H1 (cell line): ENCODE measurements at regions not wholly inside any gene's neighbourhood (a gene's known extent, or its start where the extent isn't known, plus 50 kb on each side); places are given as distances from the start of the nearest gene placed in this dataset.

Source experiments
- CTCF ChIA-PET: fragments of 300-600 bp; sonication (Branson Sonifier 250); formaldehyde crosslinking; loops from one replicate; lab custom pipeline; 2021; ENCODE audit not compliant: partially characterized antibody; lab: Charles Lee
- POLR2A ChIA-PET: fragments of 300-600 bp; sonication (Branson Sonifier 250); formaldehyde crosslinking; loops from one replicate; lab custom pipeline; 2021; ENCODE audit warnings: inconsistent platforms; ENCODE audit not compliant: partially characterized antibody; lab: Charles Lee
- DNase-seq, 2 experiments: peaks; one replicate each; pipeline versions ENCODE4 v3.0.0 to v3.0.0-alpha.2; 2010 to 2022; ENCODE audit warnings: low spot score in 2 of 2, low read depth in 1 of 2, mixed read lengths in 1 of 2
- FAIRE-seq: peaks from 2 replicates; lab custom pipeline; 2011; peaks lifted over from hg19 to GRCh38; lab: Jason Lieb, UNC
- H2AFZ ChIP-seq: 2 replicates; pipeline ENCODE4 v1.8.1; 2012; ENCODE audit warnings: low read length, inconsistent platforms
- H2AK5ac ChIP-seq: 2 replicates; pipeline ENCODE4 v1.6.1; 2013; ENCODE audit warnings: low read depth, low read length
- H2BK120ac ChIP-seq: replicated peaks from 2 replicates; pipeline ENCODE3; 2013; ENCODE audit warnings: low read depth, low read length, inconsistent platforms
- H2BK12ac ChIP-seq: 2 replicates; pipeline ENCODE4 v1.6.1; 2013; ENCODE audit warnings: low read depth, low read length
- H2BK15ac ChIP-seq: 2 replicates; pipeline ENCODE4 v1.6.1; 2013; ENCODE audit warnings: low read length
- H2BK20ac ChIP-seq: 2 replicates; pipeline ENCODE4 v1.6.1; 2013; ENCODE audit warnings: low read length
- H2BK5ac ChIP-seq: 2 replicates; pipeline ENCODE4 v1.6.1; 2013; ENCODE audit warnings: low read depth, low read length
- H3K14ac ChIP-seq: 2 replicates; pipeline ENCODE4 v1.6.1; 2013; ENCODE audit warnings: inconsistent platforms; ENCODE audit not compliant: insufficient read length
- H3K18ac ChIP-seq: 2 replicates; pipeline ENCODE4 v1.6.1; 2013; ENCODE audit warnings: low read length; ENCODE audit errors: extremely low read depth
- H3K23ac ChIP-seq: 2 replicates; pipeline ENCODE4 v1.6.1; 2013; ENCODE audit warnings: inconsistent platforms; ENCODE audit not compliant: insufficient read length
- H3K23me2 ChIP-seq: 2 replicates; pipeline ENCODE4 v1.6.1; 2013; ENCODE audit warnings: low read depth, low read length
- H3K27ac ChIP-seq: 2 replicates; pipeline ENCODE4 v1.6.1; 2011; ENCODE audit warnings: low read depth, low read length, inconsistent platforms
- H3K27me3 ChIP-seq, 4 experiments: replicated peaks in 1 of 4; 1 replicate in 1 of 4; 2 replicates in 3 of 4; pipeline versions ENCODE4 v1.6.1 to v1.8.1; 2011 to 2013; ENCODE audit warnings: low read length in 3 of 4, mild to moderate bottlenecking in 3 of 4, inconsistent platforms in 2 of 4, mixed read lengths in 2 of 4, moderate library complexity in 1 of 4; ENCODE audit not compliant: control insufficient read depth in 3 of 4, insufficient read depth in 3 of 4; ENCODE audit errors: extremely low read depth in 1 of 4
- H3K36me3 ChIP-seq, 4 experiments: 2 replicates each; pipeline versions ENCODE4 v1.6.1 to v1.8.1; 2011 to 2013; ENCODE audit warnings: mild to moderate bottlenecking in 4 of 4, low read length in 3 of 4, moderate library complexity in 2 of 4, control low read depth in 1 of 4, inconsistent platforms in 1 of 4; ENCODE audit not compliant: insufficient read depth in 4 of 4, control insufficient read depth in 2 of 4
- H3K4ac ChIP-seq: replicated peaks from 2 replicates; pipeline ENCODE3; 2013; ENCODE audit warnings: low read length, low read depth, mixed read lengths, inconsistent platforms; ENCODE audit not compliant: insufficient read length
- H3K4me1 ChIP-seq, 4 experiments: replicated peaks in 1 of 4; 1 replicate in 1 of 4; 2 replicates in 3 of 4; pipeline versions ENCODE4 v1.6.1 to v1.8.1; 2011 to 2013; ENCODE audit warnings: low read length in 3 of 4, inconsistent platforms in 2 of 4, mixed read lengths in 1 of 4; ENCODE audit not compliant: insufficient read depth in 4 of 4, control insufficient read depth in 3 of 4
- H3K4me2 ChIP-seq, 2 experiments: 2 replicates each; pipeline versions ENCODE4 v1.6.1 to v1.8.1; 2011 to 2013; ENCODE audit warnings: low read depth in 2 of 2, low read length in 2 of 2, control low read depth in 1 of 2, inconsistent platforms in 1 of 2, mild to moderate bottlenecking in 1 of 2; ENCODE audit not compliant: insufficient read depth in 1 of 2
- H3K4me3 ChIP-seq, 4 experiments: fragments of 200-600, 300-600 bp in 1 of 4; sonication (generic), shearing (Covaris generic), sonication (Bioruptor Twin) in 1 of 4; 2 replicates each; pipeline versions ENCODE4 v1.5.1 to v1.8.1; 2011 to 2016; ENCODE audit warnings: low read length in 4 of 4, low read depth in 3 of 4, control low read depth in 2 of 4, inconsistent platforms in 2 of 4, mild to moderate bottlenecking in 2 of 4, mixed read lengths in 1 of 4, moderate library complexity in 1 of 4; ENCODE audit not compliant: insufficient read depth in 2 of 4; ENCODE audit errors: extremely low read depth in 1 of 4
- H3K56ac ChIP-seq: replicated peaks from 2 replicates; pipeline ENCODE3; 2013; ENCODE audit warnings: low read depth, mild to moderate bottlenecking, mixed read lengths, low read length, inconsistent platforms; ENCODE audit not compliant: insufficient read length
- H3K79me1 ChIP-seq: 2 replicates; pipeline ENCODE4 v1.6.1; 2013; ENCODE audit warnings: low read depth, low read length, control low read depth
- H3K79me2 ChIP-seq, 2 experiments: 2 replicates each; pipeline versions ENCODE4 v1.6.1 to v1.8.1; 2012 to 2013; ENCODE audit warnings: low read length in 2 of 2, mild to moderate bottlenecking in 2 of 2, inconsistent platforms in 1 of 2; ENCODE audit not compliant: insufficient read depth in 2 of 2, control insufficient read depth in 1 of 2
- H3K9ac ChIP-seq, 4 experiments: replicated peaks in 1 of 4; 1 replicate in 1 of 4; 2 replicates in 3 of 4; pipeline versions ENCODE4 v1.6.1 to v1.8.1; 2011 to 2013; ENCODE audit warnings: low read depth in 3 of 4, low read length in 3 of 4, control low read depth in 2 of 4, mild to moderate bottlenecking in 2 of 4, moderate library complexity in 2 of 4, inconsistent platforms in 1 of 4; ENCODE audit errors: extremely low read depth in 1 of 4
- H3K9me3 ChIP-seq, 2 experiments: 2 replicates each; pipeline versions ENCODE4 v1.6.1 to v1.8.1; 2012 to 2013; ENCODE audit warnings: mild to moderate bottlenecking in 2 of 2, moderate library complexity in 2 of 2, control low read depth in 1 of 2, inconsistent platforms in 1 of 2, low read depth in 1 of 2, low read length in 1 of 2, mixed read lengths in 1 of 2; ENCODE audit not compliant: insufficient read depth in 2 of 2
- H4K20me1 ChIP-seq, 2 experiments: replicated peaks in 1 of 2; 2 replicates each; pipeline versions ENCODE3 to v1.8.1; 2011 to 2013; ENCODE audit warnings: inconsistent platforms in 2 of 2, low read length in 2 of 2, mild to moderate bottlenecking in 1 of 2; ENCODE audit not compliant: insufficient read depth in 2 of 2, control insufficient read depth in 1 of 2
- H4K5ac ChIP-seq: 2 replicates; pipeline ENCODE4 v1.6.1; 2013; ENCODE audit warnings: low read length, low read depth, mixed read lengths, inconsistent platforms; ENCODE audit not compliant: insufficient read length
- H4K8ac ChIP-seq: 2 replicates; pipeline ENCODE4 v1.8.0; 2013; ENCODE audit warnings: mild to moderate bottlenecking, moderate library complexity, low read length, inconsistent platforms; ENCODE audit not compliant: insufficient read depth; ENCODE audit errors: extremely low read depth
- H4K91ac ChIP-seq: replicated peaks from 2 replicates; pipeline ENCODE3; 2013; ENCODE audit warnings: low read length, mixed read lengths, inconsistent platforms; ENCODE audit not compliant: insufficient read length
- TAF1 ChIP-seq: IDR thresholded peaks from 2 replicates; pipeline ENCODE4 v1.6.1; 2011; ENCODE audit warnings: mild to moderate bottlenecking, low read depth, low read length
- WGBS, 2 experiments: shearing (Covaris generic) in 1 of 2; methylation state at CpG; one replicate each; pipeline versions ENCODE4 v1.1.6 to v1.1.7; 2013 to 2015; ENCODE audit warnings: low lambda C conversion rate in 2 of 2, mixed read lengths in 2 of 2, inconsistent platforms in 1 of 2, low coverage in 1 of 2, missing lambda C conversion rate in 1 of 2; ENCODE audit not compliant: insufficient replicate concordance in 2 of 2, insufficient coverage in 1 of 2, insufficient read length in 1 of 2; ENCODE audit errors: extremely low coverage in 1 of 2, missing lambda C conversion rate in 1 of 2; 5-methylcytosine and 5-hydroxymethylcytosine counted together

DNA sequence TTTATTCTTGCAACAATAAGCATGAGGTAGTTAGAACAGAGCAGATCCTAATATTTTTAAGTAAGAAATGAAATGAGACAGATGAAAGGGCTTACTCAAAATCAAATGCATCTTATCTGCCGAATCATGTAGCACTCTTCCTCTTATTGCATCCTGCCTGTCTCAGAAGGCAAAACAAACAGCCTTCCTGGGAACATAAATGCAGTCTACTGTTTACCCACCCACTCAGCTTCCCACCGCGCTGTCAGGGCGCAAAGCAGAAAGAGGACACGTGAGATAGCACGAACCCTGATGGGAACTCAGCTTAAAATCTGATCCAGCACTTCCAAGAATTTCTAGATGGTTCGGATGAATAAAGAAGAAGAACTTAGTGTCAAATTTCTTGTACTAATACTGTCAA is 114.4 kb upstream of the CDK1 start:
- Histone ChIP-seq H3K23ac (no peak overlapping the region), H3K4me1 (peaks cover 0 to 12% (median 2%) of the 10 kb centered on the region in 4 experiments; a peak in 4 of 7 replicates), H2AFZ (no peak overlapping the region), H3K9me3 (no peaks in the 10 kb centered on the region), H3K14ac (no peak overlapping the region), H4K20me1 (no peaks in the 10 kb centered on the region), H2BK15ac (no peak overlapping the region), H2BK5ac (no peak overlapping the region), H3K27me3 (no peaks in the 10 kb centered on the region), H4K5ac (no peak overlapping the region), H4K91ac (no peak overlapping the region), H2BK20ac (no peak overlapping the region), H2BK120ac (no peak overlapping the region), H3K9ac (no peak overlapping the region), H3K79me2 (no peaks in the 10 kb centered on the region), H3K18ac (no peak overlapping the region), H3K56ac (no peak overlapping the region), H3K23me2 (no peaks in the 10 kb centered on the region; the same call in 1 of the 2 replicates), H3K4me3 (no peak overlapping the region), H3K4ac (no peak overlapping the region), H4K8ac (no peak overlapping the region), H3K36me3 (no peaks in the 10 kb centered on the region), H3K4me2 (peak overlapping the region in 1 of 2 experiments; percentile 11; a peak in 1 of 4 replicates), H2AK5ac (no peak overlapping the region), H3K27ac (no peak overlapping the region), H2BK12ac (no peak overlapping the region), H3K79me1 (no peaks in the 10 kb centered on the region)
- CTCF ChIA-PET = interaction anchor here (1.0 to 5.6 kb wide), 3 partner anchors 15 to 328 kb away, joined by 3 to 56 read pairs (median 3); no protein-coding TSS in a partner anchor
- TF ChIP-seq TAF1 = no peak
- 86% methylated on average over 7 of the region's 7 CpGs; no CpG with 5 or more reads in 1 of the 2 experiments for WGBS, 2 experiments
- FAIRE-seq = no peak
- DNase-seq = no peak
- POLR2A ChIA-PET = interaction anchor here (1.0 kb wide), 1 partner anchor 15 kb away, joined by 4 read pairs; no protein-coding TSS in a partner anchor
